HS-27A (cell line): ENCODE measurements at regions not wholly inside any gene's neighbourhood (a gene's known extent, or its start where the extent isn't known, plus 50 kb on each side); places are given as distances from the start of the nearest gene placed in this dataset.
A peak's percentile ranks its signal among the peaks of the same experiment; 100 is the strongest.
"Not testable (repeated sequence)": the region's sequence is repeated elsewhere in the genome, so short reads cannot be mapped to it uniquely, and the experiment has no call there.

Source experiments
- DNase-seq: peaks from one replicate; pipeline ENCODE4 v3.0.0-alpha.2; 2012; ENCODE audit warnings: low read depth, missing footprints

GRCh38 chr16:62370445-62370844 lies 334.2 kb upstream of the CDH8 start:
- no peak for DNase-seq

GRCh38 chr16:62363501-62363900 lies 327.3 kb upstream of the CDH8 start:
- no peak for DNase-seq

- DNase-seq, result no peak
Observed at GRCh38 chr16:62353355-62353754, 317.1 kb upstream of the CDH8 start.

GRCh38 chr16:62342216-62342615 lies 306.0 kb upstream of the CDH8 start:
- no peak for DNase-seq

GRCh38 chr16:62335356-62335755 lies 299.1 kb upstream of the CDH8 start:
- DNase-seq, result no peak

GRCh38 chr16:62321606-62322005 lies 285.4 kb upstream of the CDH8 start:
- DNase-seq, result no peak

- no peak for DNase-seq
Observed at GRCh38 chr16:62298600-62298999, 262.4 kb upstream of the CDH8 start.

GRCh38 chr16:62294213-62294972 lies 258.2 kb upstream of the CDH8 start:
- no peak for DNase-seq

GRCh38 chr16:62288990-62289629 lies 252.9 kb upstream of the CDH8 start:
- DNase-seq, result no peak

GRCh38 chr16:62280506-62280905 lies 244.3 kb upstream of the CDH8 start:
- no peak for DNase-seq

- DNase-seq, result no peak
Observed at GRCh38 chr16:62277942-62278341, 241.7 kb upstream of the CDH8 start.

- DNase-seq, result no peak
Observed at GRCh38 chr16:62276637-62277036, 240.4 kb upstream of the CDH8 start.

GRCh38 chr16:62272035-62272434 lies 235.8 kb upstream of the CDH8 start:
- DNase-seq, result no peak

GRCh38 chr16:62261760-62262159 lies 225.5 kb upstream of the CDH8 start:
- DNase-seq, result no peak

GRCh38 chr16:62258931-62259435 lies 222.7 kb upstream of the CDH8 start:
- not testable (repeated sequence) for DNase-seq

GRCh38 chr16:62256406-62256805 lies 220.2 kb upstream of the CDH8 start:
- no peak for DNase-seq

GRCh38 chr16:62254847-62255246 lies 218.6 kb upstream of the CDH8 start:
- DNase-seq, result no peak

- DNase-seq, result no peak
Observed at GRCh38 chr16:62254372-62254771, 218.1 kb upstream of the CDH8 start.

- no peak for DNase-seq
Observed at GRCh38 chr16:62253966-62254365, 217.7 kb upstream of the CDH8 start.

GRCh38 chr16:62249069-62249468 lies 212.8 kb upstream of the CDH8 start:
- no peak for DNase-seq

GRCh38 chr16:62240722-62241121 lies 204.5 kb upstream of the CDH8 start:
- no peak for DNase-seq

- peak; percentile 69 for DNase-seq
Observed at GRCh38 chr16:62225675-62226074, 189.4 kb upstream of the CDH8 start.

- DNase-seq, result no peak
Observed at GRCh38 chr16:62224646-62225209, 188.5 kb upstream of the CDH8 start.
